Activated CD4-positive, alpha-beta T cell treated with anti-CD3 and anti-CD28 coated beads, Interleukin-2, amount 10 ng/mL, durations not matched to agents 7 days and 5 days (primary cell): ENCODE measurements at regions not wholly inside any gene's neighbourhood (a gene's known extent, or its start where the extent isn't known, plus 50 kb on each side); places are given as distances from the start of the nearest gene placed in this dataset.

Experiments used
- CTCF ChIA-PET: fragments of 350-600 bp; sonication (Branson Sonifier 250); formaldehyde crosslinking; loops from one replicate; lab custom pipeline; 2021; ENCODE audit warnings: antibody characterized with exemption; lab: Charles Lee
- POLR2A ChIA-PET: fragments of 350-600 bp; sonication (Branson Sonifier 250); formaldehyde crosslinking; loops from one replicate; lab custom pipeline; 2021; ENCODE audit warnings: antibody characterized with exemption; lab: Charles Lee
- DNase-seq: peaks from one replicate; pipeline ENCODE4 v3.0.0-alpha.2; 2020
- H3K27ac Mint-ChIP-seq: one replicate; pipeline ENCODE4 v1.8.0; 2021; ENCODE audit warnings: mild to moderate bottlenecking, moderate library complexity, mixed read lengths
- H3K27me3 Mint-ChIP-seq: one replicate; pipeline ENCODE4 v1.8.0; 2021; ENCODE audit warnings: mixed read lengths
- H3K36me3 Mint-ChIP-seq: one replicate; pipeline ENCODE4 v1.8.0; 2021; ENCODE audit warnings: low read depth, mixed read lengths
- H3K4me1 Mint-ChIP-seq: one replicate; pipeline ENCODE4 v1.8.0; 2021; ENCODE audit warnings: mixed read lengths
- H3K4me3 Mint-ChIP-seq: one replicate; pipeline ENCODE4 v1.8.0; 2021; ENCODE audit warnings: mild to moderate bottlenecking, moderate library complexity, mixed read lengths
- H3K9me3 Mint-ChIP-seq: one replicate; pipeline ENCODE4 v1.8.0; 2021; ENCODE audit warnings: mixed read lengths

DNA sequence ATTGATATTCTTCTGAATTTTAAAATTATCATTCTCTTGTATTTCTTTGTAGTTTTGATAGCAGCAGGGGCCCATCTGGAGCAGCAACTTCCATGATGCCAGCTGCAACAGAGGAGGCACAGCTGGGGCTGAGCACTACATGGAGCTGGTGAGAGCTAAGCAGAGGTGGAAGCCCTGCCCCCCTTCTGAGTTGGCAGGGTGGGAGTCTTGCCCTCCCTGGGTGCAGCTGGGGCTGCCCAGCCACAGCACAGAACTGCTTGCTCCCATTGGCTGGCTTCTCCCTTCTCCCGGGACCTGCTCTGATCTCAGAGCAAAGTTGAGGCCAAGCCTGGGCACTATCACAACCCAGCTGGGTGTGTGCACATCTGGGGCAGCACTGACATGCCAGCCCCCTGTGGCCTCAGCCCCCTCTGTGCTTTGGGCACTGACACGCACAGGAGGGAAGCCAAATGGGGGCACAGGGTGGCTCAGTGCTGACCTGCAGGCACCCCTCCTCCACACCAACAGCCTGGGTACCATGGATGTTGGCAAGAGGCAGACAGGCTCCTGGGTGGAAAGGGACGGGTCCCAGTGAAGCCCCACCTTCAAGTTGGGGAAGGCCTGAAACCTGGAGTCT, 69.1 kb upstream of the EYA4 start:
- CTCF ChIA-PET, result no interaction called here
- Mint-ChIP-seq H3K27me3 (no peaks in the 10 kb centered on the region), H3K9me3 (peaks cover 2% of the 10 kb centered on the region), H3K27ac (no peak overlapping the region), H3K36me3 (no peaks in the 10 kb centered on the region), H3K4me1 (no peaks in the 10 kb centered on the region), H3K4me3 (no peak overlapping the region)
- no peak for DNase-seq
- POLR2A ChIA-PET, result no interaction called here

DNA sequence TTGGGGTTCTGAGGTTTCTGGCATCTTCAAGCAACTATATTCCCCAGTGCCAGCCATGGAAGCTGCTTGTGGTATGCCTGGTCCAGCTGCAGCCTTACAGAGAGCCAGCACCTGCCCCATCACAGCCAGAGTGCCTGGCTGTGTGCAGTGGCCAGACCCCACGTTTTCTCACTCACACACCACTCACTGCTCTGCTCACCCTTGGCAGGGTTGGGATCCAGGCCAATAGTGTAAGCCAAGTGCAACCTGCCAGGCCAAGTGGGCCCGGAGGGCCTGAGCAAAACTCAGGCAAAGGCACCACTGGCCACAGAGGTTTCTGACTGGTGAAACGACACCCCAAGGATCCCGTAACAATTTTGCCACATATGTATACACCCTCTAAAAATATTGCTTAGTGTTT, 67.9 kb upstream of the EYA4 start:
- no peak overlapping the region for H3K27ac Mint-ChIP-seq
- ChIA-PET CTCF (no interaction called here), POLR2A (no interaction called here)
- H3K9me3 Mint-ChIP-seq, result peaks cover 4% of the 10 kb centered on the region
- H3K27me3 Mint-ChIP-seq, result no peaks in the 10 kb centered on the region
- DNase-seq, result no peak
- H3K4me1 Mint-ChIP-seq, result no peaks in the 10 kb centered on the region
- no peaks in the 10 kb centered on the region for H3K36me3 Mint-ChIP-seq
- H3K4me3 Mint-ChIP-seq, result no peak overlapping the region

DNA sequence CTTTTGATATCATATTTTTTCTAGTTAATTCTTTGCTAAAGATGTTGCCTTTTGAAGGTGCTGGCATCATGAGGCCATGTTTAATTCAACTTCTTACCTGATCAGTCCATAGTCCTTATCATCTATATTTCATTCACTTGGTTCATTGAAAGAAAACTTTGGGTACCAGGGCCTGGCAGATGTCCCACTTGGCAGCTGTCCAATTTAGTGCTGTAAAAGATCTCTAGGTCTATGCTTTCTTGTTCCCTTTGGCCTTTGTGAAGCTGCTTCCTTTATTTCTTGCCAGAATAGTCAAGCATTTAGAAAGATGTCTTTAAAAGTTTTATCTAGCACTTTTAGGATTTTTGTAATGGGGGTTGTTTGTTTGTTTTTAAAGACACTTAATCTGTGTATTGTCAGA, 61.7 kb upstream of the EYA4 start:
- no peaks in the 10 kb centered on the region for H3K4me1 Mint-ChIP-seq
- no peaks in the 10 kb centered on the region for H3K27me3 Mint-ChIP-seq
- no peak overlapping the region for H3K27ac Mint-ChIP-seq
- POLR2A ChIA-PET, result no interaction called here
- H3K36me3 Mint-ChIP-seq, result no peaks in the 10 kb centered on the region
- CTCF ChIA-PET, result no interaction called here
- H3K9me3 Mint-ChIP-seq, result peaks cover 3% of the 10 kb centered on the region
- H3K4me3 Mint-ChIP-seq, result no peak overlapping the region
- no peak for DNase-seq

DNA sequence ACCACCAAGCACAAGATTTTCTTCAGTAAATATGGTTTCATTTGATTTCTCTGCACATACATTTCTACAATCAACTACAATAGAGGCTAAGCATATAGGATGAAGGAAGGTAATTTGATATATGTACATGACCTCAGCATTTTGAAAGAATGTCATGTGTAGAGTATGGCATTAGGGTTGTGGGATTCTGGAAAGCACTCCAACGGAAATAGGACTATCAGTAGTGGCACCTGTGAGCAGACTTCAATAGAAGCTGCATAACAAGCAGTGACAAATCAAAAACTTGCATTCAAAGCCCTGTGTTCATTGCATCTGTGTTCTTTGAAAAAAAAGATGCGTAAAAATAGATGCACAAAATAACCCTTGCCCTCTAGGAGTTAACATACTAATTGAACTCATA, 57.5 kb upstream of the EYA4 start:
- no peaks in the 10 kb centered on the region for H3K9me3 Mint-ChIP-seq
- H3K4me3 Mint-ChIP-seq, result no peak overlapping the region
- H3K4me1 Mint-ChIP-seq, result no peaks in the 10 kb centered on the region
- ChIA-PET POLR2A (no interaction called here), CTCF (no interaction called here)
- peaks cover 2% of the 10 kb centered on the region for H3K27me3 Mint-ChIP-seq
- no peak for DNase-seq
- H3K36me3 Mint-ChIP-seq, result no peaks in the 10 kb centered on the region
- H3K27ac Mint-ChIP-seq, result no peak overlapping the region

DNA sequence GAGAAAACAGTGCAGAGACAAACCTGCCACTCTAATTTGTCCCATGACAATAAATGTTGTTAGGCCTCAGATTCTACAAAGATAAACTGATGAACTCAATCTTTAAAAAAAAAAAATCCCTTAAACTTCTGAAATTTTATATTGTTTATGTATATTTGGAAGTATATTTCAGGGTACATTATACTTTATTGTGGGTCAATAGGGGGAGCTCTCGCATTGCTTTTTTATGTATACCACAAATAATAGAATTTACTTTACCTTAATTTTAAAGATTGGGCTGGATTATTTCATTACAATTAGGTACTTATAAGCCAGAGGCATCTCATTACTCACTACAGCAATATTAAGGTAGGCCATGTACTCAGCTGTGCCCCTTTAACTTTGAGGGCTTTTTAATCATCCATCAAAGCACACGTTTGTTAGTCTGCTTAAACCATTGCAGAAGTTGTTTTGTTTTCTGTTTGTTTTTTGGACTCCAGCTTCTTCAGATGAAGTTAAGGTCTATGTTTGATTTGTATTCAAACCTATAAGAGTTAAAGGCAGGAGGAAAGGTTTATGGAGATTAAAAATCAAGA, 56.3 kb upstream of the EYA4 start:
- no peak for DNase-seq
- H3K4me1 Mint-ChIP-seq, result no peaks in the 10 kb centered on the region
- ChIA-PET POLR2A (no interaction called here), CTCF (interaction anchor here (0.6 kb wide), 1 partner anchor 225 kb away, joined by 6 read pairs; no protein-coding TSS in a partner anchor)
- no peaks in the 10 kb centered on the region for H3K36me3 Mint-ChIP-seq
- H3K9me3 Mint-ChIP-seq, result no peaks in the 10 kb centered on the region
- H3K27me3 Mint-ChIP-seq, result peaks cover 2% of the 10 kb centered on the region
- H3K27ac Mint-ChIP-seq, result no peak overlapping the region
- H3K4me3 Mint-ChIP-seq, result no peak overlapping the region

DNA sequence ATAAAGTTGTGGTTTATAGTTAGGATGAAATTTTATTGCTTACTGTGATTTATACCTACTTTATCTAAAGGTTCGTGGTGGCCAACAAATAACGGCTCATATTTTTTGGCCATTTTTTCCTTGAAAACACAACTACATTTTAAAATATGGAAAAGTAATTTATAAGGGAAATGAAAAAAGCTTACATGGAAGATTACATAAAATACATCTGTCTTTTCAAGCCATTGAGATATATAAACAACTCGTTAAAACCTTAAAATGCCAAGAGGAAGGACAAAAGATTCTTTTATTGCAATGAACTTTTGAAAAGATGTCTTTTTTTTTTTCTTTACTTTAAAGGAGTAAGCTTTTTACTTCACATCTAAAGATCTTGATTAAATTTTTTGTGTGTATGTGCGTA, 55.4 kb upstream of the EYA4 start:
- no peak overlapping the region for H3K27ac Mint-ChIP-seq
- no peak for DNase-seq
- no peaks in the 10 kb centered on the region for H3K9me3 Mint-ChIP-seq
- no peaks in the 10 kb centered on the region for H3K36me3 Mint-ChIP-seq
- ChIA-PET CTCF (no interaction called here), POLR2A (no interaction called here)
- H3K4me3 Mint-ChIP-seq, result no peak overlapping the region
- no peaks in the 10 kb centered on the region for H3K4me1 Mint-ChIP-seq
- peaks cover 2% of the 10 kb centered on the region for H3K27me3 Mint-ChIP-seq

DNA sequence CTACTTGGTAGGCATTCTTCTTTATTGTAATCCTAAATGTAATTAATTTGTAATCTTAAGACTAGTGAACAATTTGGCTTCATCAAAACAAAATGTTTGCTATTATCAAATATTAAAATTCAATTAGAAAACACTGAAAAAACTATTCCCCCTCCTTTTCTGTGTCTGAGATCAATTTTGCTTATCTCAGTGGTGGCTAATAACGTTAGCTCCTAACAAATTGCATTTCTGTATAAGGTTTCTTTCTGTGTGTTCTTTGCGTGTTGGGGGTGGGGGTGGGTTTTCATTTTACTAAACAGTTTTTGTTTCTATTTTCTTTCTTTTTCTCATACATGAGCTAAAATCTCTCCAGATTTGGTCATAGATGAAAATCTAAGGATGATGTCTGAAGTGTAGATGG, 54.0 kb upstream of the EYA4 start:
- Mint-ChIP-seq H3K9me3 (no peaks in the 10 kb centered on the region), H3K27ac (no peak overlapping the region), H3K36me3 (no peaks in the 10 kb centered on the region), H3K4me3 (no peak overlapping the region), H3K27me3 (peaks cover 4% of the 10 kb centered on the region), H3K4me1 (no peaks in the 10 kb centered on the region)
- DNase-seq, result no peak
- ChIA-PET CTCF (no interaction called here), POLR2A (no interaction called here)

DNA sequence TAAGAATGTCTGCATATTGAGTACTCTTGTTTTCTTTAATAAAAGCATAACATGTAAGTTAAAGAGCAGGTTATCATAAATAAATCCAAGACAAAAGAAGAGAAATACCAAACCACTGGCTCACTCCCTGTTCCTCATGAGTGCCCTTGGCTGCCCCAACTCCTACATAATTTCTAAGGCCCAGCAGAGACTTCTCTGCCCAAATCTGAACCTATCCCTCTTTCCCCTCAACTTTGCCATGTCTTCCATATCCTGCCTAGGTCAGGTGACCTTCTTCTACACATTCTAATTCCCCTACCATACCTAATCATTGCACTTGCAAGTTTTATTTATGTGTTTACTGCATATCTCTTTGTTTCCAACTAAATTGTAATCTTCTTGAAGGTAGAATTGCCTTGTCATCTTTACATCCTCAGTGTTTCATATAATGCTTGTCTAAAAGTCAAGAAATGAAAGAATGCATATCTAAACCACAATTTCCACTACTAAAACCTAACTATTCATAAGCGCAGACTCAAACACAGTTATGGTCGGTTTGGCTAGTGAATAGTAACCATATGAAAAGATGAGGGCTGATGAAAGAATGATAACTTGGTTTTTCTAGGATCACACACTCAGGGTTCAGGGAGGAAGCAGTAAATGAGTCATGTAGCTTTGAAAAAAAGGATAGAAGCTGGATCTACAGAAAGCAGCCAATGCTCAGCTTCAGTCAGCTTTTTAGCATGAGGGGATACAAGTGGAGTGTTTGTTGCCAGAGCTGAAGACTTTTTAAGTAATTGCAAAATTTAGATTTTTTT, 53.3 kb upstream of the EYA4 start:
- Mint-ChIP-seq H3K27me3 (peaks cover 4% of the 10 kb centered on the region), H3K9me3 (no peaks in the 10 kb centered on the region), H3K4me1 (no peaks in the 10 kb centered on the region), H3K36me3 (no peaks in the 10 kb centered on the region), H3K27ac (no peak overlapping the region), H3K4me3 (no peak overlapping the region)
- DNase-seq, result no peak
- ChIA-PET CTCF (no interaction called here), POLR2A (no interaction called here)

DNA sequence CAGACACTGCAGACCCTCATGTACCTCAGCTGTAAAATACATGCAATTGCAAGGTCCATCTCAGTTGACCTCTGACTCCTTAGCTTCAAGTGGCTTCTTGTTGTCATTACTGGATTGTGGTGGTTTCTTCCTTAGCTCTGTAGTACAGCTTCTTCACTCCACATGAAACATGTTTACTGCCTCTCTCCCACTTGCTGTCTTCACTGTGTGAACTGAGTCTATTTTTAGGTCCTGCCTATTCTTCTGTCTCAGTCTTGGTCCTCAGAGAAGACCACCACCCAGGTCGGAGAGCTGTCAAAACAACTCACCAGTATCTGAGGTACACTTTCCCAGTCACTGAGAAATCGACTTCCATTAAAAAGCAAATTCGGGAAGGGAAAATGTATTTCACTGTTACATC, 50.2 kb upstream of the EYA4 start:
- H3K27ac Mint-ChIP-seq, result no peak overlapping the region
- no peaks in the 10 kb centered on the region for H3K4me1 Mint-ChIP-seq
- peaks cover 4% of the 10 kb centered on the region for H3K27me3 Mint-ChIP-seq
- CTCF ChIA-PET, result no interaction called here
- H3K9me3 Mint-ChIP-seq, result no peaks in the 10 kb centered on the region
- no peaks in the 10 kb centered on the region for H3K36me3 Mint-ChIP-seq
- POLR2A ChIA-PET, result no interaction called here
- no peak for DNase-seq
- H3K4me3 Mint-ChIP-seq, result no peak overlapping the region

DNA sequence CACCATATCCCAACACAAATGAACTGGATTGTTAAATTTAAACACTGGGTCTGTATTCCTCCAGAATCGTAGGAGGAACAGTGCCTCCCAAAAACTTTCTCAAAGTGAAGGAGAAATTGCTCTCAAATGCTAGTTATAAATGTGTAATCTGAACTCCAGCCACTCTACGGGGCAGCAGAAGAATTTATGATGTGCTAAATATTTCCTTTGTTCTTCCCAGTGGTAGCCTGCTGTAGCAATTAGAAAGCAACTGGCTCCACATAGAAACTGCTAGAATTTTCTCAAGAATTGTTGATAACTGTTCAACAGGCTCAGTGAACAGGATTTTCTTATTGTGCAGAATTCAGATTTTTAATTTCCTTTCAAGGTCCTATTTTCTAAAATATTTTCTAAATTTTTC, 49.8 kb upstream of the EYA4 start:
- Mint-ChIP-seq H3K27me3 (peaks cover 4% of the 10 kb centered on the region), H3K27ac (no peak overlapping the region), H3K4me1 (no peaks in the 10 kb centered on the region), H3K36me3 (no peaks in the 10 kb centered on the region), H3K4me3 (no peak overlapping the region), H3K9me3 (no peaks in the 10 kb centered on the region)
- CTCF ChIA-PET, result no interaction called here
- POLR2A ChIA-PET, result no interaction called here
- no peak for DNase-seq
